Erythroblast (primary cell): ENCODE measurements at regions not wholly inside any gene's neighbourhood (a gene's known extent, or its start where the extent isn't known, plus 50 kb on each side); places are given as distances from the start of the nearest gene placed in this dataset.

Source experiments
- GATA1 ChIP-seq: IDR thresholded peaks from 2 replicates; pipeline ENCODE4 v1.6.1; 2011; ENCODE audit warnings: low read depth, mild to moderate bottlenecking, control low read depth, low read length, moderate library complexity
- POLR2A ChIP-seq: IDR thresholded peaks from 2 replicates; pipeline ENCODE4 v1.6.1; 2011; ENCODE audit warnings: mild to moderate bottlenecking, low read length

- TF ChIP-seq POLR2A (no peak), GATA1 (no peak)
Observed at GRCh38 chr18:73784853-73785252, 362.8 kb downstream of the FBXO15 start.
